K562 (cell line): ENCODE measurements at regions not wholly inside any gene's neighbourhood (a gene's known extent, or its start where the extent isn't known, plus 50 kb on each side); places are given as distances from the start of the nearest gene placed in this dataset.

ENCODE experiments used
- ZBTB40 ChIP-seq, 2 experiments: fragments of 450-650 bp in 1 of 2; sonication (generic) in 1 of 2; formaldehyde crosslinking in 1 of 2; IDR thresholded peaks; 2 replicates each; pipeline versions ENCODE4 v1.7.1 to v1.9.0; 2016 to 2022; ENCODE audit warnings: inconsistent platforms in 1 of 2, mild to moderate bottlenecking in 1 of 2, missing genetic modification reagents in 1 of 2

GRCh38 chr12:127294651-127295210 lies 972.2 kb upstream of the TMEM132C start (continued):
- no peak for TF ChIP-seq ZBTB40 (IDR thresholded peaks at IDR 0.05)
- no peak for TF ChIP-seq ZBTB40 (CRISPR knock-in tag; IDR thresholded peaks at IDR 0.05)
